OCI-M2 (cell line): ENCODE measurements at regions not wholly inside any gene's neighbourhood (a gene's known extent, or its start where the extent isn't known, plus 50 kb on each side); places are given as distances from the start of the nearest gene placed in this dataset.

Source experiments
- DNase-seq: peaks from one replicate; lab custom pipeline; 2025; ENCODE audit not compliant: unreplicated experiment; lab: John Stamatoyannopoulos, UW

DNA sequence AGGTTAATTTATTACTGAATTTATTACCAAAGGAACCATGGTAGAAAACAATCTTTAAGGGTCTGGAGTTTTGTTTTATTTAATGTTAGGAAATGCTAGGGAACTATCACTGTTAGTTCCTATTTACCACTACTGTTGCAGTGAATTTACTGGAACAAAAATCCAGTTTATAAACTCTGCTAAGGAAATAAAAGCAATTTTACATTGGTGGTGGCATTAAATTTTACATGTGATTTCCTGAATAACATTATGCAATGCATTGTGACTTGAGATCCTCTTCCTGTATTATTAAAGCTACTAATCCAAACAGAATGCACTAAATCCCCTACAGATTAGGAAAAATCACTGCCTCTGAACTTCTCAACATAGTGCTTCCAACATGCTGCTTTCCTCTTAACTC lies 599.5 kb upstream of the PTGER4 start:
- DNase-seq: no peak

DNA sequence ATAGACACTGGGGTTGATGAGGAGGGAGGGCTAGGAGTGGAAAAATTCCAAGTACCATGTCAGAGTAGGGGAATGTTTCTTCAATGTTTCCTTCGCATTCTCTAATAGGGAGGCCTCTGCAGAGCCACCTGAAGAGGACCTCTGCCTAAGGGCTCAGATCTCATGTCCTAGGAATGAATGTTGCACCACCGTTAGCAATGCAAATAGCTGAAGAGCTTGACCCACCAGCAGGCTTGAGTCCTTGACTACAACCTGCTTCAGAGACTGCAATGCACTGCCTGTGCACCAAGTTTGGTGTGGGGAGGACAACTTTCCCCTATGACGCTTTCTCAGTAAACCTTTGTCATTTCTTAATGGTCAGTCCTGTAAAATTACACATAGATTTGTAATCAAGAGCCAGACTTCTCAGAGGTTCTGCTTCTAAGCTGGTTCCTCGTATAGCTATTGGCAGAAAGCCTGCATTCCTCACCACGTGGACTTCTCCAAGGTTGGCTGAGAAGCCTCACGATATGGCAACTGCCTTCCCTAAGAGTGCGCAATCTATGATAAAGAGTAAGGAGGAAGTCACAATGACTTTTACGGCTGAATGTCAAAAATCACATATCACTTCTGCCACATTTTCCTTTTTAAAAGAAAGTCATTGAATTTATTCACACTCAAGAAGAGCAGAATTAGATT lies 600.7 kb upstream of the PTGER4 start:
- DNase-seq: no peak

DNA sequence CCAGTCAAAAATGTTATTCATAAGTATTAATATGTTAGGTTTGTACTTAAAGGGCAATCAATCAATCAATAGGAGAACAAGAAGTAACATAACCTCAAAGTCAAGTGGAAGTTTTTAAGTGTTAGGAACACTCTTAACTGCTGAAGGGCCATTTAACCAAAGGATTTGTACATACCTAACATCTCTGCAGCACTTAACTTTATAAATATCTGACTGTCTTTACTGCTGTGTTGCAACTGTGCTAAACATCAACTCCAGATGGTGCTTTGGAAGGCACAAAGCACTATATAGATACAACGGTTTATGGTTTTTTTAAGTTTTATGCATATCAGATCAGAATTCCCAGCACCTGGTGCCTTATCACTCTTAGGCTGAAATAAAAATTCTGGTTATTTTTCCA lies 604.9 kb upstream of the PTGER4 start:
- DNase-seq: no peak

DNA sequence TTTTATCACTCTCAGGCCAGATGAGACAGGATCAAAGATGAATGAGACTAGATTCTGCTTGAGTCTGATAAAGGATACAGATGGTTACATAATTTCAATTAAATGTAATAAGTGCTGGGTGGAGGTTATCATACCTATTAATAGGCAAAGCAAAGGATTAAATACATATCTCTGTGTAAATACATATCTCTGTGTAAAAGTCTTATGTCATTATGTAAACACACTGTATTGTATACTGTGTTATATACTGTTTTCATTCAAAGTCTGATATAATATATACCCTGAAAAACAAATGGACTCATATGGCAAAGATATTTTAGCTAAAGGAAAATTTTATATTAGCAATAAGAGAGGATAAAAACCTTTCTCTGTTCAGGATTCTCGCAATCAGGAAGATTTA lies 605.8 kb upstream of the PTGER4 start:
- no peak for DNase-seq

DNA sequence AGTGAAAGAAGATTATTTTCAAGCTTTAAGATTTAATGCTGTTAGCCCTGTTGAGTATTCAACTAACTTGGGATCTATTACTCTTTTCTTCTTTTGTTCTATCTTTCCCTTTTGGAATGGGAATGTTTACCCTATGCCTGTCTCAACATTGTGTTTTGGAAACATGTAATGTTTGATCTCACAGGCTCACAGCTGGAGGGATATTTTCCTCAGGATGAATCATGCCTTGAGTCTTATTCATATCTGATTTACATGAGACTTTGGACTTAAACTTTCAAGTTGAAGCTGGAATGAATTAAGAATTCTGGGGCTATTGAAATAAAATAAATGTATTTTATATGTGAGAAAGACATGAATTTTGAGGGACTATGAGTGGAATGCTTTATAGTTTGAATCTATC lies 607.8 kb upstream of the PTGER4 start:
- no peak for DNase-seq

DNA sequence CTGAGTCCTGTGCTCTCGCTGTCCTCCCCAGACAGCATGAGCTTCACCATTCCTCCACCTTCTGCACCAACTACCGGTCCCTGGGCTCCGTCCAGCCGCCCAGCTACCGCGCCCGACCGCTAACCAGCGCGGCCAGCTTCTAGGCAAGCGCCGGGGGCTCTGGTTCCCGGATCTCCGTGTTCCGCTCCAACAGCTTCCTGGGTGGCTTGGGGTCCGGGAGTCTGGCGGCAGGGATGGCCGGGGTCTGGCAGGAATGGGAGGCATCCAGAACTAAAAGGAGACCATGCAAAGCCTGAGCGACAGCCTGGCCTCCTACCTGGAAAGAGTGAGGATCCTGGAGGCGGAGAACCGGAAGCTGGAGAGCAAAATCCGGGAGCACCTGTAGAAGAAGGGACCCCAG lies 613.1 kb upstream of the PTGER4 start:
- DNase-seq: no peak

DNA sequence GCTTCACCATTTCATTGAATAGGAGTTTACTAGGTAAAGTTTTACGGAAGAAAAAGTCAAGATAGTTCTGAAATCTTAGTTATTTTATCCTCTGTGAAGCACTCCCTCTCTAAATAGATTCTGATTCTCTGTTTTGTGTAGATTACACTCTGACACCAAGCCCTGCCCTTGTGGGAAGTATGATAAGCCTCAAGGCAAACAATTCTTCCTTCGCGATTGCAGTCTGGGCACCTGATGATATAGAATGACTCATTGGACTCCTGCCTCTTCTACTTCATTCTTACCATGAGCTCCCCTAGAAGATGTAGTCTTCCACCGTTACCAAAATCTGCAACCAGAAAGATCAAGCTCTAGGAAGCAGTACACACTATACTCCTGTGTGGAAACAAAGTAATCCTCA lies 626.9 kb upstream of the PTGER4 start:
- DNase-seq: peak; percentile 43

DNA sequence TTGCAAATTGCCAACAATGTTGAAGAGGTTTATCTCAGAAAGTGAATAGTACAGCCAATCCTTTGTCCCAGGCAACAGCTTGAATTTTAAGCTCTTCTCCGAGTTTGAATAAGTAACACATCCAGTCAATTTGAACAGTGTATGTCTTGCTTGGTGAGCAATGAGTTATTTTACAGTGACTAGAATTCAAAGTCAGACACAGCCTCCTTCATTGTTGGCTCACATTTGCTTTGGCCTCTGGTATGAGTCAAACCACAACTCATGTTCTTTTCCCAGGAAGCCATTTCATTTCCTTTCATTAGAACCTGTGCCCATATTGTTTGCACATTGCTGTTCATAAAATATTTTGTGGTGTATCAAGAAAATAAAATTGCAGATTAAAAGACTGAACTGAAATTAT lies 622.0 kb upstream of the DAB2 start:
- no peak for DNase-seq

DNA sequence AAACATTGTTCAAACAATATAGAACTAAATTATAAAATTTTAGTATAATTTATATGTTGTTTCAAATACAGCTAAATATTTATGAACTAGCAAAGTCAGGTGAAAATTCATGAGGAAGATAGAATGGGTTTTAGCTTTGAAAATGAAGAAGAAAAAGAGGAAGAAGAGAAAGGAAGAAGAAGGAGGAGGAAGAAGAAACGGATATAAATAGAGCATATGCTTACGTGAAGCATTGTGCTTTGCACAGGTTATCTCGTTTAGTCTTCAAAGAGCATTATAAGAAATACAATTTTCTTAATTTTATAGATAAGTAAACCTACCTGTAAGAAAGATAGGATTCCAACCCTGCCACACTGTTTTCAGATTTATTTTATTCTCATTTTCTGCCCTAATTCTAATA lies 620.6 kb upstream of the DAB2 start:
- no peak for DNase-seq

DNA sequence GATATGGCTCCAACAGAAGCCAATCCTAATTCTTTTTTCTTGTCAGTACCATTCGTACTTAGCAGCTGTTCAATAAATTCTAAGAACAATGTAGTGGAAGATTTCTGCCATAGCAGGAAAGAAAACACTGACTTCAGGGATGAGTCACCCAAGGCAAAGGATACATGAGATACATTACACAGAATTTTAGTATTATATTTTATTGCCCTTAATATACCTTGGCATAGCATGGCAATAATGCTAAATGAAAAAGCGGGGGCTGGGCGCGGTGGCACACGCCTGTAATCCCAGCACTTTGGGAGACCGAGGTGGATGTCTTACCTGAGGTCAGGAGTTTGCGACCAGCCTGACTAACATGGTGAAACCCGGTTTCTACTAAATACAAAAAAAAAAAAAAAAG lies 619.1 kb upstream of the DAB2 start:
- DNase-seq: no peak

DNA sequence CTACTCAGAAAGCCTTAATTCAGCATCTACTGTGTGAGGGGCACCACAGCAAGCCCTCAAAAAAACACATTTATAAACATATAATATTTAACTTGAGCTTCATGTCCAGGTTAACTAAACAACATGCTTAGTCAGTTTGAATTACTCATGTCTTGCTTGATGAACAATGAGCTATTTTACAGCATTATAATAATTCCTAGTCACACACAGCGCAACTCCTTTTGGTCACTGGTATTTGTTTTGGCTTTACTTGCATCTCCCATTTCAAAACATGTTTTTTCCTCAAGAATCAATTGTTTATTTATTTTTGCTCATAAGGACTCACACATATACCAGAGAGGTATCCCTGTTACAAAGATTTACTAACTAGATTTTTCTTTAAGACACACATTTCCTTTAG lies 616.7 kb upstream of the DAB2 start:
- DNase-seq: no peak

DNA sequence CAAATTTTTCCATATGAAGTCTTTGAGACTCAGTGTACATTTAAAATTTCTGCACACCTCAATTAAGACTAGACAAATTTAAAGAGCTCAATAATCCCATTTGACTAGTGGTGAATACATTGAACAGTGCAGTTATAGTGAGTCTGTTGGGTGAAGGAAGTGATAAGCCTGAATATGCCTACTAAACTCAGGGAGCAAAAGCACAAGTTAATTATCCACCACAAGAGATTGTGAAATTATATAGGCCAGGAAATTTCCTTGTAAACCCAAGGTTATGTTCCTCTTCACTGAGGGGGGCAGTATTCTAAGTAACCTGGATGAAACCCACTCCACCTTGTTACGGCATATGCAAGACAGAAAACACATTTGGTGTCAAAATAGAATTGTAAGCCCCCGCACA lies 612.9 kb upstream of the DAB2 start:
- no peak for DNase-seq

DNA sequence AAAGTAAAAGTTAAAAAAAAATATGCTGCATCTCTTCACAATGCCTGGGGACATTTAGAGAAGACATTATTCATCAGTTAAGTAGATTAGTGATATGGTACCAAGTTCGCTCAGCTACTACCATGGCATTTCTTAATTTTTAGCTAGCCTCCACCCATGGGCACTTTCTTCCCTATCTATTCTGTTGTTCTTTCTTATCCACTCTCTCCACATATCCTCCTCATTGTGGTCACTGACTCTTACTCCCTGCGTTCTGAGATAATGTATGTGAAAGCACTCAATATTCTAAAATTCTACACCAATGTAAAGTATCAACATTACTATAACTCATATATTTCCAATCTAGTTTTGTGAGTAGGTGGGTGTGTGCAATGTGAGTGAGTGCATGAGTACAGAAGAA lies 609.7 kb upstream of the DAB2 start:
- DNase-seq: no peak

DNA sequence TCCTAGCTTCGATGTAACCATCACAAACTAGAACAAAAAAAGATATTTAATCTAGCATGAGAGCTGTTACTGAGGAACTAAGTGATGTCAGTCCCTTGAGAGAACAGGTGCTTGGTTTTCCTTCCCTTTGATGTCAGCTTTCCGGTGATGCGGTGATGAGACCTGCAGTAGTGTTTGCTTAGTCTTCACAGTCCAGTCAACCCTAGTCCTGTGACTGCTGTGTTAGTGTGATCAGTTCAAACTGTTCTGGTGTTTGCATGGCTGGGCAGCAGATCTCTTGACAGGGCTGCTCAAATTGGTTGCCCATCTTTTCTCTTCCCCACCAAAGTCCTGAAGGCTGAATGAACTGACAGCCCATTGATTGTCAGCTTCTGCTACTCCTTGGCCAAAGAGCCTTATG lies 608.6 kb upstream of the DAB2 start:
- DNase-seq: no peak

DNA sequence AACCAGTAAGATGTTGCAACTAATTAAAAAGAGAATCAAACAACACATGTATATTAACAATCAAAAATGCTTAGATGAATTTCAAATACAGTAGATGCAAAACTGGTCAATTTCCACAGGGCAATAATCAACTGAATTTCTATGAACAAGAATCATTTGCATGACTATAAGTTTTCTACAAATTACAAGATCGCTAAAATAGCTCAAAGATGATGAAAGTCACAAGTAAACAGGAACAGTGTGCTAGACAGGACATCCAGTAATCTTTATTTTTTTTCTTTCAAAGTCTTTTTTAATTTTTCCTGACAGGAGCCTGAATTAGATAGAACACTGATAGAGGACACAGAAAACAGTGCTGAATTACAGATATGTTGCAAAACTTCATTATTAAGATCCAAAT lies 608.2 kb upstream of the DAB2 start:
- DNase-seq: no peak

DNA sequence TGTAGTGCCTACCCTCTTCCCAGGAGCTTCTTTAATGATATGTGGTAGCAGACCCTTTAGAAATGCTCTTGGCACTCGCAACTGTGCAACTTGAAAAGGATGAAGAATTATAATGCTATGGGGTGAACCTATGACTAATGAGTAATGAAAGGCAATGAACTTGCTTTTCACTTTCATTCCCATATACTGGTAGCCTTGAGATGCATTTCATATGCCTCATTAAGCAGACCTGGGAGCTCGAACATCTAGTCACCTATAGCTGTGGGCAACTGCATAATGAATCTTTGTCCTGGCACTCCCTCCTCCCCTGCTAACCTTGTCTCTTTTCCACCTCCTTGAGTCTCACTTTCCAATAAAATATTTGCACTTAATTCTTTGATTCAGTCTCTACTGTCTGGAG lies 605.9 kb upstream of the DAB2 start:
- DNase-seq: no peak

DNA sequence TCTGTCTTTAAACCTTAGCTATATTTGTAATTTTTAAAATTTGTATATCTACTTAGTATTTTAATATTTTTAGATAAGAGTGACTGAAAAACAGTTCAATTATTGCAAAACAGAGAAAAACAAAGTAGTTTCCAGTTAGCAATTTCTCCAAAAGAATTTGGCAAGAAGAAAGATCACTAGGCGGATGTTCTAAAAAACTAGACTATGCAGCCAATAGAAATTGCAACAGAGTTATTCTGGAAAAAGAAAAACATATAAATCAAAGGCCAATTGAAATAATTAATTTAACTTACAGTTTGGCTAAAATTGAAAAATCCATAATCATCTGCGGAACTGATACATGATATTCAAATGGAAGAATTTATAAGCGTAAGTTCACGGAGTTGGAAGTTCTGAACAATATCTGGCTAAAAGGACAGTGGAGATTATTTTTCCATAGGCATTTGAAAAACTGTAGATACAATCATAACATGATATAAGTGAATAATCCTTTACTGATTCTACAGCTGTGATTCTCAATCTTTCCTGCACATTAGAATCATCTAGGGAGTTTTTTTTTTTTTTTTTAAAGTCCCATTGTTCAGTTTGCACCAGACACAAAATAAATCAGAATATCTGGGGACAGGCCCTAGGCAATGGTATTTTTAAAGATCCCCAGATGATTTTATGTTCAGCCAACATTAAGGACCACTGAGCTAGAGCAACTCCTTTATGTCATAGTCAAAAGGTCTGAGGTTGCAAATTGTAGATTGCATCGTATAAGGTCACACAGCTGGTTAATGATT lies 605.1 kb upstream of the DAB2 start:
- DNase-seq: no peak

DNA sequence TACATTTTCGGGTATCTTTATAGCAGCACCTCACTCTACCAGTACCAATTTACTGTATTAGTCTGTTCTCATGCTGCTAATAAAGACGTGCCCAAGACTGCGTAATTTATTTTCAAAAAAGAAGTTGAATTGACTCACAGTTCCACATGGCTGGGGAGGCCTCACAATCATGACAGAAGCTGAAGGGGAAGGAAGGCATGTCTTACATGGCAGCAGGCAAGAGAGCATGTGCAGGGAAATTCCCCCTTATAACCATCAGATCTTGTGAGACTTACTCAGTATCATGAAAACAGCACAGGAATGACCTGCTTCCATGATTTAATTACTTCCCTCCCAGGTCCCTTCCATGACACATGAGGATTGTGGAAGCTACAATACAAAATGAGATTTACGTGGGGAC lies 602.6 kb upstream of the DAB2 start:
- DNase-seq: no peak

DNA sequence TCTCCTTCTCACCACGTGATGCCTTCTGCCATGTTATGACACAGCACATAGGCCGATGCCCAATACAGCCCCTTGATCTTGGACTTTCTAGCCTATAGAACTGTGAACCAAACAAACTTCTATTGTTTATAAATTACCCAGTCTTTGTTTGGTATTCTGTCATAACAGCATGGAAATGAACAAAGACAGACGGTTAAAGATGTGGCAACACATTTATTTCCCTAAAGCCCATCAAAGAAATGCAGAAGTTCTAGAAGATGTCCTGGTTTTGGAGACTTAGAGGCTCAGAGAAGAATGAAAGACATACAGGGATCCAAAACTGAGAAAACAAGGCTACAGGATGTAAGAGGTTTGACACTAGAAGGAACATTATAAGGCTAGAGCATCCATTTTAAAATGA lies 600.8 kb upstream of the DAB2 start:
- DNase-seq: no peak

DNA sequence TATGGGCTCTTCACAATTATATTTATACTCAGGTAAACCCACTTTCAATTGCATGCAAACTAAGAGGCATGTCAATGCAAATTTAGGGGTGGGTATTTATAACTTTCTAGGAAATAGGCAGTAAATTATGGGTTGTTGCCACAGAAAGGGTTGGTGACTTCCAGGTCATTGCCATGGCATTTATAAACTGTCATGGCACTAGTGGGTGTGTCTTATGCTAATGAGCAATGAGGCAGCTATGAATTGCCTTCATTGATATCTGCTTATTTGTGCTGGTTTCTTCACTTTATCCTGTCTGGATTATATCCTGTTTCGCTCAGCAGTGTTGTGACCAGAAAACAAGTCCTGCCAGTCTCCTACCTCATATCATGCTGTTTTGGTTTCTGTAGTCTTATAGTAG lies 597.3 kb upstream of the DAB2 start:
- no peak for DNase-seq

DNA sequence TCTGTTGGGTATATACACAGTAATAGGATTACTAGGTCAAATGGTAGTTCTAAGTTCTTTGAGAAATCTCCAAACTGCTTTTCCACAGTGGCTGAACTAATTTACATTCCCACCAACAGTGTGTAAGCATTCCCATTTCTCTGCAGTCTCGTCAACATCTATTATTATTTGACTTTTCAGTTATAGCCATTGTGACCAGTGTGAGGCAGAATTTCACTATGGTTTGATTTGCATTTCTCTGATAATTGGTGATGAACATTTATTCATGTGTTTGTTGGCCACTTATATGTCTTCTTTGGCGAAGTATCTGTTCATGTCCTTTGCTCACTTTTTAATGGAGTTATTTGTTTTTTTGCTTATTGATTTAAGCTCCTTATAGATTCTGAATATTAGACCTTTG lies 596.2 kb upstream of the DAB2 start:
- no peak for DNase-seq

DNA sequence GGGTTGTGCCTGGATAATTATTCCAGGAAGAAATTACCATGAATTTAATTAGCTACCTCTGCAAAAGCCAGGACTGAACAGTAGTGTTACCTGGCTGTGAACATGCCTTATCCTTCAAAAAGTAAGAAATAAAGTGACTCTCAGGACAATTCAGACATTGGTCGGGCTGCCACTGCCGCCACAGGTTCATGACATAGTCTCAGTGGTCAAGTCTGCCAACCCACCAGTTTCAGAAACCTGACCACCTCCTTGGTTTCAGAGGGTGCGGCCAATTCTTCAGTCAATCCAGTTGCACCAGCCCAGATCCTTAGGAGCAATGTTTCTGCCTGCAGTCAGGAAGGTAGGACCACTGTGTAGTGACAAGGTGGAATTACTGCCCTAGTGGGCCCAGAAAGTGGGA lies 593.1 kb upstream of the DAB2 start:
- no peak for DNase-seq

DNA sequence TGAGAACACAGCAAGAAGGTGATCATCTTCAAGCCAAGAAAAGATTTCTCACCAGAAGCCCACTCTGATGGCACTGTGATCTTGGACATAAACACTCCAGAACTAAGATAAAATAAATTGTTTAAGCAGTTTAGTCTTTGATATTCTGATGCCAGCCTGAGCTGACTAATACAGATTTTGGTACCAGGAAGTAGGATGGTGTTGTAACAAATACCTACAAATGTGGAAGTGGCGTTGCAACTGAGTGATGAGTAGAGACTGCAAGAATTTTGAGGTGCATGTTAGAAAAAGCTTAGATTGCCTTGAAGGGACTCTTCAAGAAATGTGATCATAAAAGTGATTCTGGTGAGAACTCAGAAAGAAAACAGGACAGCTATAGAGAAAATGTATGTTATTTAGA lies 592.4 kb upstream of the DAB2 start:
- no peak for DNase-seq
